Liver (tissue), 7 donors: ENCODE measurements at regions not wholly inside any gene's neighbourhood (a gene's known extent, or its start where the extent isn't known, plus 50 kb on each side); places are given as distances from the start of the nearest gene placed in this dataset.

ENCODE experiments used
- DNase-seq: peaks from one replicate; pipeline ENCODE4 v3.0.0-alpha.2; 2017; ENCODE audit warnings: low spot score
- H3K27ac ChIP-seq, 2 donors: one replicate each; pipeline ENCODE4 v1.7.0; 2013; ENCODE audit warnings: inconsistent platforms in 2 of 2, low read length in 2 of 2, control low read depth in 1 of 2, low read depth in 1 of 2, mild to moderate bottlenecking in 1 of 2
- H3K27me3 ChIP-seq, 4 donors: one replicate each; pipeline versions ENCODE4 v1.6.1 to v1.7.0; 2013; ENCODE audit warnings: low read length in 3 of 4, inconsistent platforms in 1 of 4, mild to moderate bottlenecking in 1 of 4, moderate library complexity in 1 of 4; ENCODE audit not compliant: control insufficient read depth in 4 of 4, insufficient read depth in 4 of 4
- H3K36me3 ChIP-seq, 4 donors: one replicate each; pipeline versions ENCODE4 v1.6.1 to v1.7.0; 2013; ENCODE audit warnings: low read length in 3 of 4, mild to moderate bottlenecking in 3 of 4, low read depth in 1 of 4, moderate library complexity in 1 of 4; ENCODE audit not compliant: control insufficient read depth in 4 of 4, insufficient read depth in 3 of 4
- H3K4me1 ChIP-seq, 4 donors: one replicate each; pipeline versions ENCODE4 v1.6.1 to v1.7.0; 2013; ENCODE audit warnings: low read length in 3 of 4, mild to moderate bottlenecking in 3 of 4, moderate library complexity in 1 of 4; ENCODE audit not compliant: control insufficient read depth in 4 of 4, insufficient read depth in 4 of 4
- H3K4me3 ChIP-seq, 3 donors: one replicate each; pipeline versions ENCODE4 v1.6.1 to v1.7.0; 2013; ENCODE audit warnings: low read length in 3 of 3, control low read depth in 1 of 3, low read depth in 1 of 3, mild to moderate bottlenecking in 1 of 3
- H3K9ac ChIP-seq, 2 donors: one replicate each; pipeline ENCODE4 v1.7.0; 2013; ENCODE audit warnings: low read length in 2 of 2, mild to moderate bottlenecking in 2 of 2, moderate library complexity in 2 of 2, control low read depth in 1 of 2, low read depth in 1 of 2
- H3K9me3 ChIP-seq, 4 donors: one replicate each; pipeline versions ENCODE4 v1.6.1 to v1.7.0; 2013; ENCODE audit warnings: low read length in 3 of 4; ENCODE audit not compliant: control insufficient read depth in 4 of 4
- FOXA1 ChIP-seq: IDR thresholded peaks from 2 replicates; pipeline ENCODE4 v1.6.1; 2016; ENCODE audit warnings: antibody characterized with exemption
- FOXA2 ChIP-seq: IDR thresholded peaks from 2 replicates; pipeline ENCODE4 v1.6.1; 2016; ENCODE audit warnings: antibody characterized with exemption
- GABPA ChIP-seq, 2 donors: IDR thresholded peaks in 1 of 2; conservative IDR thresholded peaks in 1 of 2; 2 replicates each; pipeline ENCODE4 v1.6.1; 2016; ENCODE audit warnings: antibody characterized with exemption in 2 of 2, mild to moderate bottlenecking in 1 of 2, moderate library complexity in 1 of 2
- HNF4G ChIP-seq: IDR thresholded peaks from 2 replicates; pipeline ENCODE4 v1.6.1; 2016; ENCODE audit warnings: antibody characterized with exemption
- JUND ChIP-seq, 2 donors: IDR thresholded peaks; 2 replicates each; pipeline ENCODE4 v1.6.1; 2016; ENCODE audit warnings: antibody characterized with exemption in 2 of 2
- RAD21 ChIP-seq, 2 donors: IDR thresholded peaks; 2 replicates each; pipeline ENCODE4 v1.6.1; 2016; ENCODE audit warnings: antibody characterized with exemption in 2 of 2, mild to moderate bottlenecking in 2 of 2
- RXRA ChIP-seq, 2 donors: IDR thresholded peaks; 2 replicates each; pipeline ENCODE4 v1.6.1; 2017 to 2018; ENCODE audit warnings: antibody characterized with exemption in 2 of 2, mild to moderate bottlenecking in 1 of 2
- SP1 ChIP-seq: IDR thresholded peaks from 2 replicates; pipeline ENCODE4 v1.6.1; 2018; ENCODE audit warnings: antibody characterized with exemption, mild to moderate bottlenecking
- TAF1 ChIP-seq: conservative IDR thresholded peaks from 2 replicates; pipeline ENCODE4 v1.6.1; 2016; ENCODE audit warnings: antibody characterized with exemption, mild to moderate bottlenecking
- YY1 ChIP-seq: IDR thresholded peaks from 2 replicates; pipeline ENCODE4 v1.6.1; 2016; ENCODE audit warnings: antibody characterized with exemption, mild to moderate bottlenecking
- WGBS: extraction: QIAGEN DNeasy Blood & Tissue Kit; methylation state at CpG from one replicate; pipeline ENCODE4 v1.1.7; 2013; 5-methylcytosine and 5-hydroxymethylcytosine counted together
- TF ChIP-seq, protein P1 (sequence below): IDR thresholded peaks from 2 replicates; pipeline ENCODE4 v1.6.1; 2016; ENCODE audit warnings: antibody characterized with exemption
- TF ChIP-seq, protein P2 (sequence below): IDR thresholded peaks from 2 replicates; pipeline ENCODE4 v1.6.1; 2016; ENCODE audit warnings: antibody characterized with exemption
- TF ChIP-seq, protein P3 (sequence below): IDR thresholded peaks from 2 replicates; pipeline ENCODE4 v1.6.1; 2016; ENCODE audit warnings: antibody characterized with exemption, mild to moderate bottlenecking
- donor health status: healthy.
- donor health status: healthy.
- donor health status: healthy.
- donor health status: healthy.

- no peaks in the 10 kb centered on the region for H3K27me3 ChIP-seq
- 67% methylated on average over 6 of the region's 6 CpGs for WGBS
- no peak overlapping the region for H3K9ac ChIP-seq
- H3K4me1 ChIP-seq, result no peaks in the 10 kb centered on the region
- no peak overlapping the region for H3K4me3 ChIP-seq
- TF ChIP-seq, protein P1, sequence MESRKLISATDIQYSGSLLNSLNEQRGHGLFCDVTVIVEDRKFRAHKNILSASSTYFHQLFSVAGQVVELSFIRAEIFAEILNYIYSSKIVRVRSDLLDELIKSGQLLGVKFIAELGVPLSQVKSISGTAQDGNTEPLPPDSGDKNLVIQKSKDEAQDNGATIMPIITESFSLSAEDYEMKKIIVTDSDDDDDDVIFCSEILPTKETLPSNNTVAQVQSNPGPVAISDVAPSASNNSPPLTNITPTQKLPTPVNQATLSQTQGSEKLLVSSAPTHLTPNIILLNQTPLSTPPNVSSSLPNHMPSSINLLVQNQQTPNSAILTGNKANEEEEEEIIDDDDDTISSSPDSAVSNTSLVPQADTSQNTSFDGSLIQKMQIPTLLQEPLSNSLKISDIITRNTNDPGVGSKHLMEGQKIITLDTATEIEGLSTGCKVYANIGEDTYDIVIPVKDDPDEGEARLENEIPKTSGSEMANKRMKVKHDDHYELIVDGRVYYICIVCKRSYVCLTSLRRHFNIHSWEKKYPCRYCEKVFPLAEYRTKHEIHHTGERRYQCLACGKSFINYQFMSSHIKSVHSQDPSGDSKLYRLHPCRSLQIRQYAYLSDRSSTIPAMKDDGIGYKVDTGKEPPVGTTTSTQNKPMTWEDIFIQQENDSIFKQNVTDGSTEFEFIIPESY, result no peak
- no peak for TF ChIP-seq RAD21 (IDR thresholded peaks at IDR 0.05)
- no peak for TF ChIP-seq RXRA (IDR thresholded peaks at IDR 0.05)
- TF ChIP-seq GABPA (IDR thresholded peaks at IDR 0.05 in 1 of 2, conservative IDR thresholded peaks at IDR 0.05 in 1 of 2), result no peak
- no peak for TF ChIP-seq JUND (IDR thresholded peaks at IDR 0.05)
- no peak for TF ChIP-seq FOXA2
- no peak for TF ChIP-seq YY1
- TF ChIP-seq, protein P2, sequence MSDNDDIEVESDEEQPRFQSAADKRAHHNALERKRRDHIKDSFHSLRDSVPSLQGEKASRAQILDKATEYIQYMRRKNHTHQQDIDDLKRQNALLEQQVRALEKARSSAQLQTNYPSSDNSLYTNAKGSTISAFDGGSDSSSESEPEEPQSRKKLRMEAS, result no peak
- no peak overlapping the region for H3K27ac ChIP-seq
- H3K9me3 ChIP-seq, result no peaks in the 10 kb centered on the region
- no peak for DNase-seq
- no peaks in the 10 kb centered on the region for H3K36me3 ChIP-seq
Observed at GRCh38 chr6:159490298-159490937, 202.6 kb downstream of the SOD2 start.

DNA sequence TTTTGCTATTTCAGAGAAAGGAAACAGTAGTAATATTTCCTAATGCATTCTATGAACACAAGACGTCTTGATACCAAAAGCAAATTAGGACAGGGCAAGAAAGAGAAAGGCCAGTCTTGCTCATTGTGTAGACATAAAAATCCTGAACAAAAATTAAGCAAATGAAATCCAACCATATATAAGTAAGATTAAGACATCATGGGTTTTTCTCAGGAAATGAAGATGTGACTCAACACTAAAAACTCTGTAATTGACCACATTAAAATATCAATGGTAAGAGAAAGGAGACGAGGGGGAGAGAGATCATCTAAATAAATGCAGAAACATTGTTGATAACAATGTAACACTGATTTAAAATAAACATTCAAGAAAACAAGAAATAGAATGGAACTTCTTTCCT lies 205.4 kb downstream of the SOD2 start:
- no peak overlapping the region for H3K27ac ChIP-seq
- 64% methylated on average over 2 of the region's 2 CpGs for WGBS

More for the DNA sequence above, 205.4 kb downstream of the SOD2 start:
- no peaks in the 10 kb centered on the region for H3K36me3 ChIP-seq
- H3K4me1 ChIP-seq, result no peaks in the 10 kb centered on the region
- H3K9ac ChIP-seq, result no peak overlapping the region
- H3K9me3 ChIP-seq, result no peaks in the 10 kb centered on the region
- no peaks in the 10 kb centered on the region for H3K27me3 ChIP-seq
- H3K4me3 ChIP-seq, result no peak overlapping the region
- DNase-seq, result no peak
- TF ChIP-seq RXRA (IDR thresholded peaks at IDR 0.05) (no peak), SP1 (no peak), TAF1 (no peak), HNF4G (no peak), FOXA1 (no peak), GABPA (IDR thresholded peaks at IDR 0.05 in 1 of 2, conservative IDR thresholded peaks at IDR 0.05 in 1 of 2) (no peak), YY1 (no peak)
- TF ChIP-seq, protein P1, result no peak
- TF ChIP-seq, protein P3, sequence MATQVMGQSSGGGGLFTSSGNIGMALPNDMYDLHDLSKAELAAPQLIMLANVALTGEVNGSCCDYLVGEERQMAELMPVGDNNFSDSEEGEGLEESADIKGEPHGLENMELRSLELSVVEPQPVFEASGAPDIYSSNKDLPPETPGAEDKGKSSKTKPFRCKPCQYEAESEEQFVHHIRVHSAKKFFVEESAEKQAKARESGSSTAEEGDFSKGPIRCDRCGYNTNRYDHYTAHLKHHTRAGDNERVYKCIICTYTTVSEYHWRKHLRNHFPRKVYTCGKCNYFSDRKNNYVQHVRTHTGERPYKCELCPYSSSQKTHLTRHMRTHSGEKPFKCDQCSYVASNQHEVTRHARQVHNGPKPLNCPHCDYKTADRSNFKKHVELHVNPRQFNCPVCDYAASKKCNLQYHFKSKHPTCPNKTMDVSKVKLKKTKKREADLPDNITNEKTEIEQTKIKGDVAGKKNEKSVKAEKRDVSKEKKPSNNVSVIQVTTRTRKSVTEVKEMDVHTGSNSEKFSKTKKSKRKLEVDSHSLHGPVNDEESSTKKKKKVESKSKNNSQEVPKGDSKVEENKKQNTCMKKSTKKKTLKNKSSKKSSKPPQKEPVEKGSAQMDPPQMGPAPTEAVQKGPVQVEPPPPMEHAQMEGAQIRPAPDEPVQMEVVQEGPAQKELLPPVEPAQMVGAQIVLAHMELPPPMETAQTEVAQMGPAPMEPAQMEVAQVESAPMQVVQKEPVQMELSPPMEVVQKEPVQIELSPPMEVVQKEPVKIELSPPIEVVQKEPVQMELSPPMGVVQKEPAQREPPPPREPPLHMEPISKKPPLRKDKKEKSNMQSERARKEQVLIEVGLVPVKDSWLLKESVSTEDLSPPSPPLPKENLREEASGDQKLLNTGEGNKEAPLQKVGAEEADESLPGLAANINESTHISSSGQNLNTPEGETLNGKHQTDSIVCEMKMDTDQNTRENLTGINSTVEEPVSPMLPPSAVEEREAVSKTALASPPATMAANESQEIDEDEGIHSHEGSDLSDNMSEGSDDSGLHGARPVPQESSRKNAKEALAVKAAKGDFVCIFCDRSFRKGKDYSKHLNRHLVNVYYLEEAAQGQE, result no peak
